ENCODE measurements at regions not wholly inside any gene's neighbourhood (a gene's known extent, or its start where the extent isn't known, plus 50 kb on each side); places are given as distances from the start of the nearest gene placed in this dataset.
"Not testable (repeated sequence)": the region's sequence is repeated elsewhere in the genome, so short reads cannot be mapped to it uniquely, and the experiment has no call there.

- no peak for ATAC-seq (ENCODE audit: low FRiP score in 2 of 2)
- 74 to 79% methylated on average over 5 of the region's 5 CpGs for WGBS, 2 donors
- no peaks in the 10 kb centered on the region for H3K9me3 ChIP-seq
- no peak overlapping the region for H3K27ac ChIP-seq
- H3K4me1 ChIP-seq = no peaks in the 10 kb centered on the region
- TF ChIP-seq CTCF (IDR thresholded peaks at IDR 0.05) (no peak), EP300 (IDR thresholded peaks at IDR 0.05) (no peak), POLR2AphosphoS5 (IDR thresholded peaks at IDR 0.05) (no peak), POLR2A (IDR thresholded peaks at IDR 0.05) (no peak)
- no peak overlapping the region for H3K4me3 ChIP-seq
- no peaks in the 10 kb centered on the region for H3K27me3 ChIP-seq
- no peaks in the 10 kb centered on the region for H3K36me3 ChIP-seq
- no peak for DNase-seq
Observed at GRCh38 chr6:159633196-159633595, 59.8 kb downstream of the SOD2 start.

GRCh38 chr6:159631886-159632285, 61.2 kb downstream of the SOD2 start:
- Histone ChIP-seq H3K36me3 (no peaks in the 10 kb centered on the region), H3K27ac (no peak overlapping the region), H3K4me3 (no peak overlapping the region), H3K4me1 (no peaks in the 10 kb centered on the region), H3K9me3 (no peaks in the 10 kb centered on the region), H3K27me3 (no peaks in the 10 kb centered on the region)
- no peak for DNase-seq
- 88 to 98% methylated on average over 5 of the region's 5 CpGs for WGBS, 2 donors
- no peak for ATAC-seq (ENCODE audit: low FRiP score in 2 of 2)
- TF ChIP-seq POLR2A (IDR thresholded peaks at IDR 0.05) (no peak), POLR2AphosphoS5 (IDR thresholded peaks at IDR 0.05) (no peak), CTCF (IDR thresholded peaks at IDR 0.05) (no peak)

GRCh38 chr6:159627939-159628338, 65.1 kb downstream of the SOD2 start:
- TF ChIP-seq CTCF (IDR thresholded peaks at IDR 0.05) (no peak), EP300 (IDR thresholded peaks at IDR 0.05) (no peak), POLR2A (IDR thresholded peaks at IDR 0.05) (no peak), POLR2AphosphoS5 (IDR thresholded peaks at IDR 0.05) (no peak)
- Histone ChIP-seq H3K4me1 (no peaks in the 10 kb centered on the region), H3K9me3 (no peaks in the 10 kb centered on the region), H3K27ac (no peak overlapping the region), H3K4me3 (no peak overlapping the region), H3K36me3 (no peaks in the 10 kb centered on the region), H3K27me3 (no peaks in the 10 kb centered on the region)
- DNase-seq (no peak), ATAC-seq (ENCODE audit: low FRiP score in 2 of 2) (no peak)
- 85 to 90% methylated on average over 2 of the region's 2 CpGs for WGBS, 2 donors

- H3K9me3 ChIP-seq; H3K36me3 ChIP-seq; H3K4me3 ChIP-seq; H3K27me3 ChIP-seq; DNase-seq; ATAC-seq (ENCODE audit: low FRiP score in 2 of 2); H3K4me1 ChIP-seq; H3K27ac ChIP-seq: not testable (repeated sequence)
- WGBS, 2 donors = 91 to 93% methylated on average over 5 of the region's 5 CpGs
Observed at GRCh38 chr6:159626506-159626905, 66.5 kb downstream of the SOD2 start.

GRCh38 chr6:159623156-159623555, 69.9 kb downstream of the SOD2 start:
- Histone ChIP-seq H3K27me3 (no peaks in the 10 kb centered on the region), H3K27ac (no peak overlapping the region), H3K36me3 (no peaks in the 10 kb centered on the region), H3K4me3 (no peak overlapping the region), H3K9me3 (no peaks in the 10 kb centered on the region), H3K4me1 (no peaks in the 10 kb centered on the region)
- no peak for ATAC-seq (ENCODE audit: low FRiP score in 2 of 2)
- no peak for DNase-seq
- 95 to 96% methylated on average over 5 of the region's 5 CpGs for WGBS, 2 donors
- TF ChIP-seq CTCF (IDR thresholded peaks at IDR 0.05) (no peak), EP300 (IDR thresholded peaks at IDR 0.05) (no peak), POLR2A (IDR thresholded peaks at IDR 0.05) (no peak), POLR2AphosphoS5 (IDR thresholded peaks at IDR 0.05) (no peak)

All from upper lobe of left lung (tissue), 6 donors.